CD4-positive, alpha-beta T cell (primary cell): ENCODE measurements at regions not wholly inside any gene's neighbourhood (a gene's known extent, or its start where the extent isn't known, plus 50 kb on each side); places are given as distances from the start of the nearest gene placed in this dataset.

ENCODE experiments used
- ATAC-seq: fragments of 200-7000 bp; cut with Tn5 transposase; one replicate; pipeline ENCODE4 v1.10.0; 2022; ENCODE audit warnings: mild to moderate bottlenecking; ENCODE audit not compliant: poor library complexity
- CTCF ChIA-PET: fragments of 350-600 bp; sonication (Branson Sonifier 250); formaldehyde crosslinking; loops from one replicate; lab custom pipeline; 2021; ENCODE audit warnings: antibody characterized with exemption, inconsistent platforms; lab: Charles Lee
- POLR2A ChIA-PET: fragments of 350-600 bp; sonication (Branson Sonifier 250); formaldehyde crosslinking; loops from one replicate; lab custom pipeline; 2021; ENCODE audit warnings: antibody characterized with exemption, inconsistent platforms; lab: Charles Lee
- DNase-seq, 14 experiments: peaks; one replicate each; pipeline ENCODE4 v3.0.0-alpha.2; 2013 to 2020; ENCODE audit warnings: mixed read lengths in 2 of 14
- H3K27ac ChIP-seq, 2 donors: one replicate each; pipeline versions ENCODE4 v1.5.1 to v1.7.0; 2013; ENCODE audit warnings: low read length in 2 of 2, low read depth in 1 of 2, mild to moderate bottlenecking in 1 of 2
- H3K27me3 ChIP-seq, 2 experiments: 1 replicate in 1 of 2; 2 replicates in 1 of 2; pipeline versions ENCODE4 v1.6.1 to v1.7.0; 2013; ENCODE audit warnings: low read length in 2 of 2, control low read depth in 1 of 2, mild to moderate bottlenecking in 1 of 2, moderate library complexity in 1 of 2; ENCODE audit not compliant: insufficient read depth in 2 of 2, control insufficient read depth in 1 of 2
- H3K36me3 ChIP-seq: one replicate; pipeline ENCODE4 v1.6.1; 2013; ENCODE audit warnings: low read length, control low read depth; ENCODE audit not compliant: insufficient read depth
- H3K4me1 ChIP-seq: one replicate; pipeline ENCODE4 v1.6.1; 2013; ENCODE audit warnings: low read length, control low read depth; ENCODE audit not compliant: insufficient read depth
- H3K4me3 ChIP-seq: one replicate; pipeline ENCODE4 v1.5.1; 2013; ENCODE audit warnings: mild to moderate bottlenecking, low read length, moderate library complexity
- H3K9me3 ChIP-seq, 2 experiments: 1 replicate in 1 of 2; 2 replicates in 1 of 2; pipeline versions ENCODE4 v1.6.1 to v1.7.0; 2013; ENCODE audit warnings: low read length in 2 of 2, mild to moderate bottlenecking in 2 of 2, control low read depth in 1 of 2, moderate library complexity in 1 of 2; ENCODE audit not compliant: control insufficient read depth in 1 of 2, insufficient read depth in 1 of 2
- H3K27ac Mint-ChIP-seq: one replicate; pipeline ENCODE4 v1.8.0; 2020; ENCODE audit warnings: mixed read lengths
- H3K27me3 Mint-ChIP-seq: one replicate; pipeline ENCODE4 v1.8.0; 2021; ENCODE audit warnings: mixed read lengths
- H3K36me3 Mint-ChIP-seq: one replicate; pipeline ENCODE4 v1.8.0; 2021; ENCODE audit warnings: low read depth, mixed read lengths
- H3K4me1 Mint-ChIP-seq: one replicate; pipeline ENCODE4 v1.8.0; 2021; ENCODE audit warnings: low read depth, mixed read lengths
- H3K4me3 Mint-ChIP-seq: one replicate; pipeline ENCODE4 v1.8.0; 2020; ENCODE audit warnings: mild to moderate bottlenecking, mixed read lengths
- H3K9me3 Mint-ChIP-seq: one replicate; pipeline ENCODE4 v1.8.0; 2020; ENCODE audit warnings: mixed read lengths
- CTCF ChIP-seq: fragments of 200-600 bp; IDR thresholded peaks from one replicate; pipeline ENCODE4 v1.8.0; 2022; ENCODE audit warnings: antibody characterized with exemption, mild to moderate bottlenecking
- intact Hi-C, 2 experiments: fragments of 100-400 bp; cut with DNase I in 1 of 2; cut with micrococcal nuclease in 1 of 2; formaldehyde crosslinking; loops; one replicate each; pipeline versions ENCODE4 v1.15.1 to v1.9.0; 2023 to 2025; cut with DNase I, micrococcal nuclease

- no peak overlapping the region for H3K27ac ChIP-seq
- Mint-ChIP-seq H3K9me3 (no peaks in the 10 kb centered on the region), H3K4me3 (no peak overlapping the region), H3K36me3 (no peaks in the 10 kb centered on the region), H3K4me1 (no peaks in the 10 kb centered on the region), H3K27me3 (no peaks in the 10 kb centered on the region), H3K27ac (no peak overlapping the region)
- no peaks in the 10 kb centered on the region for H3K4me1 ChIP-seq
- DNase-seq: no peak
- intact Hi-C loops: no loop called here
- ATAC-seq: no peak
- no peak overlapping the region for H3K4me3 ChIP-seq
- no peak for TF ChIP-seq CTCF
- no peaks in the 10 kb centered on the region for H3K27me3 ChIP-seq
- ChIA-PET POLR2A (interaction anchor here (1.2 kb wide), 1 partner anchor 46 kb away, joined by 3 read pairs; no protein-coding TSS in a partner anchor), CTCF (no interaction called here)
- H3K36me3 ChIP-seq: no peaks in the 10 kb centered on the region
- H3K9me3 ChIP-seq: no peaks in the 10 kb centered on the region
These were observed 274.3 kb downstream of the JRKL start for GRCh38 chr11:96664110-96664509.

- H3K27me3 ChIP-seq: no peaks in the 10 kb centered on the region
- no peaks in the 10 kb centered on the region for H3K4me1 ChIP-seq
- H3K27ac ChIP-seq: no peak overlapping the region
- POLR2A ChIA-PET: no interaction called here
- H3K4me3 ChIP-seq: no peak overlapping the region
- H3K27ac Mint-ChIP-seq: no peak overlapping the region
- peaks cover 14% of the 10 kb centered on the region for H3K9me3 Mint-ChIP-seq
- H3K27me3 Mint-ChIP-seq: no peaks in the 10 kb centered on the region
- no peaks in the 10 kb centered on the region for H3K4me1 Mint-ChIP-seq
- no peak for TF ChIP-seq CTCF
- no peaks in the 10 kb centered on the region for H3K36me3 Mint-ChIP-seq
- no peak for ATAC-seq
- no peaks in the 10 kb centered on the region for H3K36me3 ChIP-seq
- CTCF ChIA-PET: no interaction called here
- no peak overlapping the region for H3K4me3 Mint-ChIP-seq
- H3K9me3 ChIP-seq: peaks cover 0 to 1% of the 10 kb centered on the region in 2 experiments
- intact Hi-C loops: no loop called here
- DNase-seq: no peak
These were observed 290.6 kb downstream of the JRKL start for GRCh38 chr11:96680211-96681018.

DNA sequence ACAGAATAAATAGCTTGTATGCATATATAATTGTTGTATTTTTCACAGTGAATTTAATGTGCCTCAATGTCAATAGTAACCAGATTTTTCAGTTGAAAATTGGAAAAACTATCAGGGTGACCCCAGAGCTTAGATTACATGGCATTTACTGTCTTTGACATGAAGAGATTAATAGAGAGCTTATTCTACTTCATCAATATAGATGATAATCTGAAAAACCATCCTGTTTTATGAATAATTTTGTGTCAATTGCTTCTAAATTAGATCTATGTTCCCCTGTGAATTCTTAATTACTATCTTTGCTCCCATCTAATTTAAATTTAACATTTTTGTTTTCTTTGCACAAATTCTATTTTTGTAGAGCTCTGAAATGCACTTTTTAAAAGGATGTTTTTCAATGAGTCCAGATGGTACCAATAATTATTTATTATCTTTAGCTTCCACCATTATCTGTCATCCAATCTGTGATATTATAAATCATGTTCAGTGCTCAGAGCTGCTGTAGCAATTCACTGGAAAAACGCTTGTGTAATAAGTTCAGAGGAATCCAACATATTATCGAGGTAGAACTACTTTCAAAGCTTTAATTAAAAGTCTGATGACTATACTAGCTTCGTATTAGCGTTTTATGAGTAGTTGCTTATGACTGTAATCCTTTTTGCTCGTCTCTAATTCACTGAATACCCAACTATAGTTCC lies 291.4 kb downstream of the JRKL start:
- H3K9me3 ChIP-seq: peaks cover 0 to 4% of the 10 kb centered on the region in 2 experiments
- ATAC-seq (no peak), DNase-seq (no peak)
- peaks cover 14% of the 10 kb centered on the region for H3K9me3 Mint-ChIP-seq
- H3K27ac Mint-ChIP-seq: no peak overlapping the region
- ChIA-PET CTCF (no interaction called here), POLR2A (no interaction called here)
- no peaks in the 10 kb centered on the region for H3K36me3 ChIP-seq
- intact Hi-C loops: no loop called here
- no peaks in the 10 kb centered on the region for H3K36me3 Mint-ChIP-seq
- no peak overlapping the region for H3K4me3 ChIP-seq
- no peak overlapping the region for H3K4me3 Mint-ChIP-seq
- no peak overlapping the region for H3K27ac ChIP-seq
- no peaks in the 10 kb centered on the region for H3K27me3 Mint-ChIP-seq
- no peaks in the 10 kb centered on the region for H3K27me3 ChIP-seq
- H3K4me1 ChIP-seq: no peaks in the 10 kb centered on the region
- TF ChIP-seq CTCF: no peak
- no peaks in the 10 kb centered on the region for H3K4me1 Mint-ChIP-seq
